ENCODE measurements at regions not wholly inside any gene's neighbourhood (a gene's known extent, or its start where the extent isn't known, plus 50 kb on each side); places are given as distances from the start of the nearest gene placed in this dataset.

GRCh38 chr18:78105611-78106010, 856.0 kb downstream of the GALR1 start:
- 87 to 90% methylated on average over 5 of the region's 5 CpGs for WGBS, 2 donors

GRCh38 chr18:78106946-78107345, 857.3 kb downstream of the GALR1 start:
- H3K4me3 ChIP-seq (ENCODE audit: low read depth in 1 of 2, low read length in 2 of 2), result no peak overlapping the region
- no peak overlapping the region for H3K27ac ChIP-seq (ENCODE audit: low read depth in 2 of 2, low read length in 1 of 2)
- H3K36me3 ChIP-seq (ENCODE audit: control insufficient read depth in 2 of 2, insufficient read depth in 2 of 2, low read length in 1 of 2), result no peaks in the 10 kb centered on the region
- 94 to 95% methylated on average over 15 of the region's 15 CpGs for WGBS, 2 donors
- no peaks in the 10 kb centered on the region for H3K27me3 ChIP-seq (ENCODE audit: control insufficient read depth in 1 of 2, insufficient read depth in 2 of 2, low read length in 2 of 2)
- peaks cover 0 to 8% of the 10 kb centered on the region in 2 donors for H3K9me3 ChIP-seq (ENCODE audit: control insufficient read depth in 2 of 2, insufficient read depth in 1 of 2, low read depth in 1 of 2, low read length in 1 of 2)
- H3K4me1 ChIP-seq (ENCODE audit: control insufficient read depth in 2 of 2, insufficient read depth in 2 of 2, low read length in 1 of 2), result peaks cover 0 to 5% of the 10 kb centered on the region in 2 donors

More at GRCh38 chr18:78105611-78106010, 856.0 kb downstream of the GALR1 start:
- Histone ChIP-seq H3K27me3 (ENCODE audit: control insufficient read depth in 1 of 2, insufficient read depth in 2 of 2, low read length in 2 of 2) (no peaks in the 10 kb centered on the region), H3K4me3 (ENCODE audit: low read depth in 1 of 2, low read length in 2 of 2) (no peak overlapping the region), H3K9me3 (ENCODE audit: control insufficient read depth in 2 of 2, insufficient read depth in 1 of 2, low read depth in 1 of 2, low read length in 1 of 2) (peaks cover 0 to 8% of the 10 kb centered on the region in 2 donors), H3K27ac (ENCODE audit: low read depth in 2 of 2, low read length in 1 of 2) (no peak overlapping the region), H3K36me3 (ENCODE audit: control insufficient read depth in 2 of 2, insufficient read depth in 2 of 2, low read length in 1 of 2) (no peaks in the 10 kb centered on the region), H3K4me1 (ENCODE audit: control insufficient read depth in 2 of 2, insufficient read depth in 2 of 2, low read length in 1 of 2) (peaks cover 0 to 5% of the 10 kb centered on the region in 2 donors)

GRCh38 chr18:78107363-78107762, 857.7 kb downstream of the GALR1 start:
- Histone ChIP-seq H3K4me3 (ENCODE audit: low read depth in 1 of 2, low read length in 2 of 2) (no peak overlapping the region), H3K27ac (ENCODE audit: low read depth in 2 of 2, low read length in 1 of 2) (no peak overlapping the region), H3K27me3 (ENCODE audit: control insufficient read depth in 1 of 2, insufficient read depth in 2 of 2, low read length in 2 of 2) (no peaks in the 10 kb centered on the region), H3K36me3 (ENCODE audit: control insufficient read depth in 2 of 2, insufficient read depth in 2 of 2, low read length in 1 of 2) (no peaks in the 10 kb centered on the region), H3K9me3 (ENCODE audit: control insufficient read depth in 2 of 2, insufficient read depth in 1 of 2, low read depth in 1 of 2, low read length in 1 of 2) (peaks cover 0 to 7% of the 10 kb centered on the region in 2 donors), H3K4me1 (ENCODE audit: control insufficient read depth in 2 of 2, insufficient read depth in 2 of 2, low read length in 1 of 2) (peaks cover 0 to 5% of the 10 kb centered on the region in 2 donors)
- 63 to 77% methylated on average over 9 of the region's 9 CpGs for WGBS, 2 donors

DNA sequence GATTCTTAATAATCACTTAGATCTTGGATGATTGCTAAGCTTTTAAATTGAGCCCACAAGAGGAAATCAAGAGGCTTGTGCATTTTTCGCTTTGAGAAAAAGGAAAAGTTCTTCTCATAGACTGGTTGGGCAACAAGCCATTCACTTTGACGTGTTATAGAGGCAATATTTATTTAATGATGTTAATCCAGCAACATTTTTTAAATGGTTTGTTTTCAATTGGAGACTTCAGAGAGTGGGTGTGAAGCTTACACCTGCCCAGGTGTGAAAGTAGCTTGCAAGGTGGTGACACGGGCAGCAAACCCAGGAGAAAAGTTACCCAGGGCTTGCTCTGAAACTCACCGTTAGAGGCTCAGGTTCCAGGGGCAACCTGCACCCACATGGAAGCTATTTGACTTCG, 858.9 kb downstream of the GALR1 start:
- Histone ChIP-seq H3K9me3 (ENCODE audit: control insufficient read depth in 2 of 2, insufficient read depth in 1 of 2, low read depth in 1 of 2, low read length in 1 of 2) (peaks cover 0 to 5% of the 10 kb centered on the region in 2 donors), H3K36me3 (ENCODE audit: control insufficient read depth in 2 of 2, insufficient read depth in 2 of 2, low read length in 1 of 2) (no peaks in the 10 kb centered on the region), H3K27ac (ENCODE audit: low read depth in 2 of 2, low read length in 1 of 2) (no peak overlapping the region), H3K27me3 (ENCODE audit: control insufficient read depth in 1 of 2, insufficient read depth in 2 of 2, low read length in 2 of 2) (no peaks in the 10 kb centered on the region), H3K4me3 (ENCODE audit: low read depth in 1 of 2, low read length in 2 of 2) (no peak overlapping the region), H3K4me1 (ENCODE audit: control insufficient read depth in 2 of 2, insufficient read depth in 2 of 2, low read length in 1 of 2) (peaks cover 0 to 5% of the 10 kb centered on the region in 2 donors)
- WGBS, 2 donors, result 55 to 57% methylated on average over 5 of the region's 5 CpGs

DNA sequence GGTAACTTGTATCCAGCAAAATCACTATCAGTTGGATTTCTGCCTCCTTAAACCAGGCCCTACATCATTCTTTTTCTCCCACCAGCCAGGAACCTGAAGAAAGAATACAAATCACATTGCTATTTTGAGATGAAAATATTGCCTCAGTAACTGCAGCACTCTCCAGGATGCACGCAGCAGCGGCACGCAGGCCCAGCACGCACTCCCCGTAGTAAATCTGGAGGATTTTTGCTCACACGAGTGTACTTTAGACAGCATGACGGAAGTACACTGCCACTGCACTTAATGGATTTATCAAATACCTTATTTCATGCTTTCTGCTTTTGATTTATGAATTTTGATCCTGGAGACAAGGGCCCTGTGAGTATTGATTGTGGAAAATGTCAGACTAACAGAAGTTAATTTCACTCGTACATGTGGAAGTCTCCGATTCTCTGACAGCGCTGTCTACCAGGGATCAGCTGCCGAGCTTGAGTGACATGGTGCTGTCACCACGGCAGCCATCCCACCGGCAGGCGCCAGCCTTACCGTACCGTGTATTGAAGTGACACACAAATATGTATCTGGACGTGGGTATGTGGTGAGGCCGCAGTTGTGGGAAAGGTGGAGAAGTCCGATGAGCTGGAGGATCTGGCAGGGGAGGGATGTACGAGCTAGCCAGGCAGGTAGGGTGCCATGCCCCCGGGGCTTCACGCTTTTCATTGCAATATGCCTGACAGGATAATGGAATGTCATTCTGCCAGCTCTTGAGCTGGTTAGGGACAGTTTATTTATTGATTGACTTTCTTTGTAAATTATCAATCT, 863.7 kb downstream of the GALR1 start:
- Histone ChIP-seq H3K27ac (ENCODE audit: low read depth in 2 of 2, low read length in 1 of 2) (no peak overlapping the region), H3K36me3 (ENCODE audit: control insufficient read depth in 2 of 2, insufficient read depth in 2 of 2, low read length in 1 of 2) (no peaks in the 10 kb centered on the region)
- 81 to 89% methylated on average over 22 of the region's 22 CpGs for WGBS, 2 donors

DNA sequence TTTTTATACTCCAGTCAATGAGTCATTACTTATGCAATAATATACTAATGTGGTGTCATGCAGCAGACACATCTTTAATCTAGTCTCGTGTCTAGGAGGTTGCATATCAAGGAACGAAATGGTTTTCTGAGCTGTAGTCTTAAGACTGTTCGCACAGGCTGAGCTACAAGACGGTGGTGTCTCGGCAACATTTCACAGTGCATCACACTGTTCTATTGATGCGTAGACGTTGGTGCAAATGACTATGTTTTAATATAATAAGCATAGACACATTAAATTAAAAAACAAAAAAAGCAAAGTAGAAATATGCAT, 864.2 kb downstream of the GALR1 start:
- WGBS, 2 donors, result 84 to 88% methylated on average over 7 of the region's 7 CpGs

More for the DNA sequence above, 863.7 kb downstream of the GALR1 start:
- Histone ChIP-seq H3K27me3 (ENCODE audit: control insufficient read depth in 1 of 2, insufficient read depth in 2 of 2, low read length in 2 of 2) (no peaks in the 10 kb centered on the region), H3K9me3 (ENCODE audit: control insufficient read depth in 2 of 2, insufficient read depth in 1 of 2, low read depth in 1 of 2, low read length in 1 of 2) (no peaks in the 10 kb centered on the region), H3K4me3 (ENCODE audit: low read depth in 1 of 2, low read length in 2 of 2) (no peak overlapping the region), H3K4me1 (ENCODE audit: control insufficient read depth in 2 of 2, insufficient read depth in 2 of 2, low read length in 1 of 2) (no peaks in the 10 kb centered on the region)

DNA sequence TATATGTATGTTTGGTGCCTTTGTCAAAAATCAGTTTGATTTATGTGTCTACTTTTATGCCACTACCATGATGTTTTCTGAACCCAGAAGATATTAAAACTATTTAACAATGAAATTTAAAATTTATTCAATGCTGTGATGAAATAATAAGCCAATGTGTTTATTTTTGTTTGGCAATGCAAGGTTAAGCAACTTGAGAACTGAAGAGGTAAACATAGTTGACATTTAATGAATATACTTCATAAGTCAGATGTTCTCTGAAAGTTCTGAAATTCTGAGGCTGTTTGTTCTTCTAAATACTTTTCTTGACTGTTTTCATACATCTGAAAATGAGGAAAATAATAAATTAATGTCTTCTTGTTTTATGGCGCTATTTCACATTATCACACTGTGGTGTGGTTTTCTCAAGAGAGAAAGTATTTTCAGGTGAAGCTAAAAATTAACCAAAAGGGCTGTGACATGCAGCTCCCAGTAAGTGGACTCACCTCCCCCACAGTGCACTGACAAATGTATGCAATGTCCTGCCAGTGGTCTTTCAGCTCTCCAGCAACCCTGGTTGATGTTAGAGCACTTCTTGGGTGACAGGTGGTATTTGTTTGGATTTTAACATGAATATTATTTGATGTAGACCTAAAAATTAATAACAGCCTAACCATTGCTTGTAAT, 863.6 kb upstream of the SALL3 start:
- Histone ChIP-seq H3K9me3 (ENCODE audit: control insufficient read depth in 2 of 2, insufficient read depth in 1 of 2, low read depth in 1 of 2, low read length in 1 of 2) (peaks cover 0 to 2% of the 10 kb centered on the region in 2 donors), H3K27me3 (ENCODE audit: control insufficient read depth in 1 of 2, insufficient read depth in 2 of 2, low read length in 2 of 2) (no peaks in the 10 kb centered on the region), H3K27ac (ENCODE audit: low read depth in 2 of 2, low read length in 1 of 2) (no peak overlapping the region), H3K4me3 (ENCODE audit: low read depth in 1 of 2, low read length in 2 of 2) (no peak overlapping the region), H3K36me3 (ENCODE audit: control insufficient read depth in 2 of 2, insufficient read depth in 2 of 2, low read length in 1 of 2) (no peaks in the 10 kb centered on the region), H3K4me1 (ENCODE audit: control insufficient read depth in 2 of 2, insufficient read depth in 2 of 2, low read length in 1 of 2) (no peaks in the 10 kb centered on the region)
- 79 to 99% methylated on average over 1 of the region's 1 CpG for WGBS, 2 donors

More for the DNA sequence above, 864.2 kb downstream of the GALR1 start:
- Histone ChIP-seq H3K36me3 (ENCODE audit: control insufficient read depth in 2 of 2, insufficient read depth in 2 of 2, low read length in 1 of 2) (no peaks in the 10 kb centered on the region), H3K27me3 (ENCODE audit: control insufficient read depth in 1 of 2, insufficient read depth in 2 of 2, low read length in 2 of 2) (no peaks in the 10 kb centered on the region), H3K27ac (ENCODE audit: low read depth in 2 of 2, low read length in 1 of 2) (no peak overlapping the region), H3K9me3 (ENCODE audit: control insufficient read depth in 2 of 2, insufficient read depth in 1 of 2, low read depth in 1 of 2, low read length in 1 of 2) (no peaks in the 10 kb centered on the region), H3K4me3 (ENCODE audit: low read depth in 1 of 2, low read length in 2 of 2) (no peak overlapping the region), H3K4me1 (ENCODE audit: control insufficient read depth in 2 of 2, insufficient read depth in 2 of 2, low read length in 1 of 2) (no peaks in the 10 kb centered on the region)

GRCh38 chr18:78123144-78123909, 856.3 kb upstream of the SALL3 start:
- H3K4me3 ChIP-seq (ENCODE audit: low read depth in 1 of 2, low read length in 2 of 2), result no peak overlapping the region
- H3K4me1 ChIP-seq (ENCODE audit: control insufficient read depth in 2 of 2, insufficient read depth in 2 of 2, low read length in 1 of 2), result peaks cover 0 to 5% of the 10 kb centered on the region in 2 donors
- peaks cover 6 to 11% of the 10 kb centered on the region in 2 donors for H3K9me3 ChIP-seq (ENCODE audit: control insufficient read depth in 2 of 2, insufficient read depth in 1 of 2, low read depth in 1 of 2, low read length in 1 of 2)
- H3K27ac ChIP-seq (ENCODE audit: low read depth in 2 of 2, low read length in 1 of 2), result peak overlapping the region in 1 of 2 donors; percentile 2
- no peaks in the 10 kb centered on the region for H3K27me3 ChIP-seq (ENCODE audit: control insufficient read depth in 1 of 2, insufficient read depth in 2 of 2, low read length in 2 of 2)
- WGBS, 2 donors, result 79 to 81% methylated on average over 24 of the region's 24 CpGs
- H3K36me3 ChIP-seq (ENCODE audit: control insufficient read depth in 2 of 2, insufficient read depth in 2 of 2, low read length in 1 of 2), result no peaks in the 10 kb centered on the region

GRCh38 chr18:78123926-78124797, 855.5 kb upstream of the SALL3 start:
- peaks cover 0 to 5% of the 10 kb centered on the region in 2 donors for H3K4me1 ChIP-seq (ENCODE audit: control insufficient read depth in 2 of 2, insufficient read depth in 2 of 2, low read length in 1 of 2)
- 84 to 87% methylated on average over 34 of the region's 34 CpGs for WGBS, 2 donors
- H3K4me3 ChIP-seq (ENCODE audit: low read depth in 1 of 2, low read length in 2 of 2), result no peak overlapping the region
- no peaks in the 10 kb centered on the region for H3K36me3 ChIP-seq (ENCODE audit: control insufficient read depth in 2 of 2, insufficient read depth in 2 of 2, low read length in 1 of 2)
- peaks cover 6 to 11% of the 10 kb centered on the region in 2 donors for H3K9me3 ChIP-seq (ENCODE audit: control insufficient read depth in 2 of 2, insufficient read depth in 1 of 2, low read depth in 1 of 2, low read length in 1 of 2)
- no peak overlapping the region for H3K27ac ChIP-seq (ENCODE audit: low read depth in 2 of 2, low read length in 1 of 2)
- no peaks in the 10 kb centered on the region for H3K27me3 ChIP-seq (ENCODE audit: control insufficient read depth in 1 of 2, insufficient read depth in 2 of 2, low read length in 2 of 2)
